ENCODE measurements at regions not wholly inside any gene's neighbourhood (a gene's known extent, or its start where the extent isn't known, plus 50 kb on each side); places are given as distances from the start of the nearest gene placed in this dataset.
A peak's percentile ranks its signal among the peaks of the same experiment; 100 is the strongest.

GRCh38 chr18:22559414-22560274, 141.9 kb upstream of the CTAGE1 start:
- H3K27ac ChIP-seq = peak overlapping the region; percentile 96
- TF ChIP-seq CTCF (IDR thresholded peaks at IDR 0.05; ENCODE audit: low read depth, low read length) = peak; percentile 36
- H3K4me3 ChIP-seq = peak overlapping the region; percentile 46
- no peaks in the 10 kb centered on the region for H3K9me3 ChIP-seq (ENCODE audit: low read depth)
- no peaks in the 10 kb centered on the region for H3K36me3 ChIP-seq
- peak; percentile 85 to 93 for DNase-seq (ENCODE audit: low read depth in 1 of 2, low spot score in 1 of 2)
- H3K4me1 ChIP-seq (ENCODE audit: low read depth) = peaks cover 17% of the 10 kb centered on the region
- no peaks in the 10 kb centered on the region for H3K27me3 ChIP-seq

GRCh38 chr18:22560275-22560610, 142.5 kb upstream of the CTAGE1 start:
- Histone ChIP-seq H3K9me3 (ENCODE audit: low read depth) (no peaks in the 10 kb centered on the region), H3K36me3 (no peaks in the 10 kb centered on the region), H3K27ac (peak overlapping the region; percentile 96), H3K27me3 (no peaks in the 10 kb centered on the region), H3K4me1 (ENCODE audit: low read depth) (peaks cover 17% of the 10 kb centered on the region), H3K4me3 (peak overlapping the region; percentile 46)
- TF ChIP-seq CTCF (IDR thresholded peaks at IDR 0.05; ENCODE audit: low read depth, low read length) = no peak
- no peak for DNase-seq (ENCODE audit: low read depth in 1 of 2, low spot score in 1 of 2)

GRCh38 chr18:22560797-22561196, 143.1 kb upstream of the CTAGE1 start:
- Histone ChIP-seq H3K36me3 (no peaks in the 10 kb centered on the region), H3K9me3 (ENCODE audit: low read depth) (no peaks in the 10 kb centered on the region), H3K4me3 (peak overlapping the region; percentile 46), H3K4me1 (ENCODE audit: low read depth) (peaks cover 17% of the 10 kb centered on the region), H3K27ac (peak overlapping the region; percentile 96), H3K27me3 (no peaks in the 10 kb centered on the region)
- TF ChIP-seq CTCF (IDR thresholded peaks at IDR 0.05; ENCODE audit: low read depth, low read length) = no peak
- no peak for DNase-seq (ENCODE audit: low read depth in 1 of 2, low spot score in 1 of 2)

- H3K4me1 ChIP-seq (ENCODE audit: low read depth) = peaks cover 29% of the 10 kb centered on the region
- H3K27me3 ChIP-seq = no peaks in the 10 kb centered on the region
- DNase-seq (ENCODE audit: low read depth in 1 of 2, low spot score in 1 of 2) = peak; percentile 79 to 97
- no peak overlapping the region for H3K27ac ChIP-seq
- TF ChIP-seq CTCF (IDR thresholded peaks at IDR 0.05; ENCODE audit: low read depth, low read length) = peak; percentile 74
- no peaks in the 10 kb centered on the region for H3K36me3 ChIP-seq
- H3K4me3 ChIP-seq = no peak overlapping the region
- H3K9me3 ChIP-seq (ENCODE audit: low read depth) = no peaks in the 10 kb centered on the region
Measured at GRCh38 chr18:22563164-22563583, 145.5 kb upstream of the CTAGE1 start.

GRCh38 chr18:22564036-22564435, 146.3 kb upstream of the CTAGE1 start:
- Histone ChIP-seq H3K36me3 (no peaks in the 10 kb centered on the region), H3K27me3 (no peaks in the 10 kb centered on the region), H3K4me3 (no peak overlapping the region), H3K9me3 (ENCODE audit: low read depth) (no peaks in the 10 kb centered on the region), H3K27ac (no peak overlapping the region), H3K4me1 (ENCODE audit: low read depth) (peaks cover 29% of the 10 kb centered on the region)
- TF ChIP-seq CTCF (IDR thresholded peaks at IDR 0.05; ENCODE audit: low read depth, low read length) = no peak
- DNase-seq (ENCODE audit: low read depth in 1 of 2, low spot score in 1 of 2) = peak in 1 of 2 donors; percentile 87
